ENCODE measurements at regions not wholly inside any gene's neighbourhood (a gene's known extent, or its start where the extent isn't known, plus 50 kb on each side); places are given as distances from the start of the nearest gene placed in this dataset.
"Not testable (repeated sequence)": the region's sequence is repeated elsewhere in the genome, so short reads cannot be mapped to it uniquely, and the experiment has no call there.

DNA sequence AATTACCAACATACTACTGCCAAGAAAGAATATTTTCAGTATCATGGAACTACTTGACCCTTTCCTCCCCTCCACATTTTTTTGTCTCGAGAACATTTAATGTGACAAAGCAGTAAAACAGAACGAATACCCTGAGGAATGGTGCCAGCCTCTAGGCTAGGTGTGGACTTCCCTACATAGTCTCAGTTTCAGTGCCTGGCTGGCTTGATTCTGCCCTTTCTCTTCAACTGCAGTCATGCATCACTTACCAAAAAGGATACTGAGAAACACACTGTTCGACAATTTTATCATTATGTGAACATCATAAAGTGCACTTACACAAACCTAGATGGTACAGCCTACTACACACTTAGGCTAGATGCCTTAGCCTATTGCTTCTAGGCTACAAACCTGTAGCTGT is 305.3 kb upstream of the HNRNPA3 start:
- Histone ChIP-seq H3K4me3 (ENCODE audit: low read depth, low read length) (no peak overlapping the region), H3K36me3 (ENCODE audit: insufficient read depth) (no peaks in the 10 kb centered on the region), H3K27ac (ENCODE audit: low read depth) (no peak overlapping the region), H3K4me1 (ENCODE audit: insufficient read depth) (no peaks in the 10 kb centered on the region)
- WGBS = 45% methylated on average over 3 of the region's 3 CpGs
- DNase-seq (ENCODE audit: extremely low spot score) = no peak

DNA sequence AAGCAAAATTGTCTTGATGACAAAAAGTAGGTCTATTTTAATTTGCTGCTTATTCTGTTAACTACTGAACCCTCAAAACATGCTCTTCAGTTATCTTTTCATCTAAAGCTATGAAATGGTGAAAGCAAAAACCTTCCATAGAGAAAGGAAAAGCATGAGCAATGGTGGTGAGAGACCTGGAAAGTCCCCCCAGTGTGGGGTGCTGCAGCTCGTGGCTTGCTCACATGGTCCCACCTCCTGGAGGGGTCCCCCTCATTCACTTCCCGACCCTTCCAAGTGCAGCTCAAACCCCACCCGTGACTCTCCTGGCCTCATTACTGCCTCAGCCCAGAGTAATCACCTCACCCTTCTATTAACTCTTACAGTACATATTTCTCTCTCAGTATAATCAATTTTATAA is 301.8 kb upstream of the HNRNPA3 start:
- Histone ChIP-seq H3K4me1 (ENCODE audit: insufficient read depth) (no peaks in the 10 kb centered on the region), H3K36me3 (ENCODE audit: insufficient read depth) (no peaks in the 10 kb centered on the region), H3K4me3 (ENCODE audit: low read depth, low read length) (no peak overlapping the region), H3K27ac (ENCODE audit: low read depth) (no peak overlapping the region)
- no peak for DNase-seq (ENCODE audit: extremely low spot score)
- WGBS = 54% methylated on average over 3 of the region's 3 CpGs

DNA sequence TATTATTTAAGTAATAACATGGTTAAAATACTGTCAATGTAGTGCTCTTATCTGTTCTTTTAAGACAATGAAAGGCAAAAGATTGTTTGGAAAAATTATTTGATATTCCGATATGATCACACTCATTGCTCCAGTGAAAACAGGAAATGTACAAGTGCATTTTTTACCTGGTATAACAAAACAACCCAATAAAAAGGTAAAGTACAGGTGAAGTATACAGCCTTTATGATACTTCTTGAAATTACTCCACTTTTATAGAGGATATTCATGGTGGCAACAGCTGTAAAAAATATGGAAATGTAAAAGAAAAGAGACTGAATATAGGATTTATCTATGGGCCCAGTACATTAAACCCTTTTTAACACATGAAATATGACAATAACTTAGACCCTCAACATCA is 298.6 kb upstream of the HNRNPA3 start:
- DNase-seq (ENCODE audit: extremely low spot score) = no peak
- H3K36me3 ChIP-seq (ENCODE audit: insufficient read depth) = no peaks in the 10 kb centered on the region
- no peak overlapping the region for H3K4me3 ChIP-seq (ENCODE audit: low read depth, low read length)
- 88% methylated on average over 1 of the region's 1 CpG for WGBS
- no peak overlapping the region for H3K27ac ChIP-seq (ENCODE audit: low read depth)
- no peaks in the 10 kb centered on the region for H3K4me1 ChIP-seq (ENCODE audit: insufficient read depth)

DNA sequence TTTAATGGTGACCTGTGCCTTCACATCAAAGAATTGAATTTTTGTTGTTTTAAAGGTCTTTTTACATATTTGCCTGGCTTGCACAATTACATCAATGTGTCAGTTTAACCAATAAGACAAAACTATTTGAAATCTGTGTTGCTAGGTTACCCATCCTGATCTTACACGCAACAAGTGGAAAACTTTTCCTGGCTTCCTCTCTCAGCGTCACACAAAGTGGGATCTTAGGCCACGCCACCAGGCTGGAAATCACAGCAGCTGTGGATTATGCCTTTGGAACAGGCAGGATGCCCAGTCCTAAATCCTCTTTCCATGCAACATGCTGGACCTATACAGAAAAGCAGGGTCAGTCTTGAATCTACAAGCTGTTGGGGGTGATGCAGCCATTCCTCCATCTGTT is 298.2 kb upstream of the HNRNPA3 start:
- no peak for DNase-seq (ENCODE audit: extremely low spot score)
- WGBS = 61% methylated on average over 3 of the region's 3 CpGs
- Histone ChIP-seq H3K36me3 (ENCODE audit: insufficient read depth) (no peaks in the 10 kb centered on the region), H3K4me1 (ENCODE audit: insufficient read depth) (no peaks in the 10 kb centered on the region), H3K4me3 (ENCODE audit: low read depth, low read length) (no peak overlapping the region), H3K27ac (ENCODE audit: low read depth) (no peak overlapping the region)

DNA sequence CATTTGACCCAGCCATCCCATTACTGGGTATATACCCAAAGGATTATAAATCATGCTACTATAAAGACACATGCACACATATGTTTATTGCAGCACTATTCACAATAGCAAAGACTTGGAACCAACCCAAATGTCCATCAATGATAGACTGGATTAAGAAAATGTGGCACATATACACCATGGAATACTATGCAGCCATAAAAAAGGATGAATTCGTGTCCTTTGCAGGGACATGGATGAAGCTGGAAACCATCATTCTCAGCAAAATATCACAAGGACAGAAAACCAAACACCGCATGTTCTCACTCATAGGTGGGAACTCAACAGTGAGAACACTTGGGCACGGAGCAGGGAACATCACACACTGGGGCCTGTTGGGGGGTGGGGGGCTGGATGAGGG is 290.0 kb upstream of the HNRNPA3 start:
- not testable (repeated sequence) for H3K4me1 ChIP-seq (ENCODE audit: insufficient read depth); H3K36me3 ChIP-seq (ENCODE audit: insufficient read depth); H3K4me3 ChIP-seq (ENCODE audit: low read depth, low read length); DNase-seq (ENCODE audit: extremely low spot score); H3K27ac ChIP-seq (ENCODE audit: low read depth)
- 93% methylated on average over 3 of the region's 3 CpGs for whole genome bisulfite sequencing

DNA sequence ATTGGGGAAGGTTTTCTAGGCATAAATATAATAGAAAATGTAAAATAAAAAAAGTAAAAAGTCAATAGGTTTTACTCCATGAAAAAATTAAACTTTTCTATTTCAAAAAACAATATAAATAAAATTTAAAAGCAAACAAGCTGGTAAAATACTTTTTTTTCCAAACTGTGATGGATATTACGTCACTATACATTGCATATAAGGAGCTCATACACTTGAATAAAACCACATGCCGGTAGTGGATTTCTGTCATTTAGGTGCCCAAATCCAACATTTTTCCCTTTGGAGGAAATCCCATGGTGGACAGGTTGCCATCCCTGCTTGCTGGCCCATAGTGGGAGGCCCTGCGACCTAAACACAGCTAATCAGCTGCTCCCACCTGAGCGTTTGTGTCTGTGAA is 289.4 kb upstream of the HNRNPA3 start:
- Histone ChIP-seq H3K36me3 (ENCODE audit: insufficient read depth) (no peaks in the 10 kb centered on the region), H3K4me1 (ENCODE audit: insufficient read depth) (no peaks in the 10 kb centered on the region), H3K27ac (ENCODE audit: low read depth) (no peak overlapping the region), H3K4me3 (ENCODE audit: low read depth, low read length) (no peak overlapping the region)
- WGBS = 92% methylated on average over 4 of the region's 4 CpGs
- DNase-seq (ENCODE audit: extremely low spot score) = no peak

DNA sequence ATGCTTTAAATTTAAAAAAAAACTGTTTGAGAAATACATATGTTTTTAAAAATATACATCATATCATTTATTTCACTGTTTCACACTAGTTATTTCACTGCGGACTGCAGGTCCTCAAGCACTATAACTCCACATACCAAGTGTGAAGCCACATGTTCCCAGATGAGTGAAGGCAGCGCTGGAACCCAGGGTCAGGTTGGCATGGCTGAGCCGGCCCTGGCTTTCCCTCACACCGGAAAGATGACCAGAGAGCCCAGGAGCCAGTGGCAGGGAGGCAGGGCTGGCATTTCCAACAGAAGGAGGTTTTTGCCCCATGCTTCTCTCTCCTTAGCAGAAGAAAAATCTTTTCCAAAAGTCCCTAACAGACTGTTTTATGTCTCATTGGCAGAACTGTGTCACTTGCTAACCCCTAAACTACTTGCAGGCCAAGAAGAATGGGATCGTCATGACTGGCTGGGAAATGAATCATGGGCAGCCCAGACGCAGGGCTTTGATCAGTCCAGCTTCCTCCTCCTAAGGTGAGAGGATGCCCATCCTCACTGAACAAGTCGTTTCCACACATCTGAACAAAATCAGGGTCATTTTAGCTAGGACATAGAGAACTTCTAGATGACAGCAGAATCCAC is 287.6 kb upstream of the HNRNPA3 start:
- 64% methylated on average over 7 of the region's 7 CpGs for WGBS
- no peaks in the 10 kb centered on the region for H3K4me1 ChIP-seq (ENCODE audit: insufficient read depth)
- no peak for DNase-seq (ENCODE audit: extremely low spot score)
- H3K4me3 ChIP-seq (ENCODE audit: low read depth, low read length) = no peak overlapping the region
- H3K36me3 ChIP-seq (ENCODE audit: insufficient read depth) = no peaks in the 10 kb centered on the region
- no peak overlapping the region for H3K27ac ChIP-seq (ENCODE audit: low read depth)

DNA sequence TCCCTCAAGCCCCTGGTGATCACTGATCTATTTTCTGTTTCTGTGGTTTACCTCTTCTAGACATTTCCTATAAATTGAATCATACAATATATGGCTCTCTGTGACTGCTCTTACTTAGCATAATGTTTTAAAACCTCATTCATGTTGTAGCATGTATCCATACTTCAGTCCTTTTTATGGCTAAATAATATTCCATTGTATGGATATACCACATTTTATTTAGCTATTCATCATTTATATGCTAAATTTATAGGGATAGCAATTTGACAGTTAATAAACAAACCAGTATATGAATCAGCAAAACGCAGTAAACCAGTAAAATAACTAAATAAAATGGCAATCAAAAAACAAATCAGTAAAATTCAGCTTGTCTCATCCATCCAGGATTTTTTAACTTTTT is 286.1 kb upstream of the HNRNPA3 start:
- H3K4me1 ChIP-seq (ENCODE audit: insufficient read depth) = no peaks in the 10 kb centered on the region
- no peak for DNase-seq (ENCODE audit: extremely low spot score)
- no peaks in the 10 kb centered on the region for H3K36me3 ChIP-seq (ENCODE audit: insufficient read depth)
- no peak overlapping the region for H3K27ac ChIP-seq (ENCODE audit: low read depth)
- no peak overlapping the region for H3K4me3 ChIP-seq (ENCODE audit: low read depth, low read length)
- WGBS = 91% methylated on average over 1 of the region's 1 CpG

DNA sequence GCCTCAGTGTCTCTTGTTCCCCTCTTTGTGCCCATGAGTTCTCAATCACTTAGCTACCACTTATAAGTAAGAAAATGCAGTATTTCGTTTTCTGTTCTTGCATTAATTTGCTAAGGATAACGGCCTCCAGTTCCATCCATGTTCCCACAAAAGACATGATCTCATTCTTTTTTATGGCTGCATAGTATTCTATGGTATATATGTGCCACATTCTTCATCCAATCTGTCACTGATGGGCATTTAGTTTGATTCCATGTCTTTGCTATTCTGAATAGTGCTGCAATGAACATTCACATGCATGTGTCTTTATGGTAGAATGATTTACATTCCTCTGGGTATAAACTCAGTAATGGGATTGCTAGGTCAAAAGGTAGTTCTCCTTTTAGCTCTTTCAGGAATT is 283.2 kb upstream of the HNRNPA3 start:
- not testable (repeated sequence) for H3K27ac ChIP-seq (ENCODE audit: low read depth); DNase-seq (ENCODE audit: extremely low spot score); H3K4me3 ChIP-seq (ENCODE audit: low read depth, low read length); H3K4me1 ChIP-seq (ENCODE audit: insufficient read depth); H3K36me3 ChIP-seq (ENCODE audit: insufficient read depth)
- 83% methylated on average over 2 of the region's 2 CpGs for WGBS

DNA sequence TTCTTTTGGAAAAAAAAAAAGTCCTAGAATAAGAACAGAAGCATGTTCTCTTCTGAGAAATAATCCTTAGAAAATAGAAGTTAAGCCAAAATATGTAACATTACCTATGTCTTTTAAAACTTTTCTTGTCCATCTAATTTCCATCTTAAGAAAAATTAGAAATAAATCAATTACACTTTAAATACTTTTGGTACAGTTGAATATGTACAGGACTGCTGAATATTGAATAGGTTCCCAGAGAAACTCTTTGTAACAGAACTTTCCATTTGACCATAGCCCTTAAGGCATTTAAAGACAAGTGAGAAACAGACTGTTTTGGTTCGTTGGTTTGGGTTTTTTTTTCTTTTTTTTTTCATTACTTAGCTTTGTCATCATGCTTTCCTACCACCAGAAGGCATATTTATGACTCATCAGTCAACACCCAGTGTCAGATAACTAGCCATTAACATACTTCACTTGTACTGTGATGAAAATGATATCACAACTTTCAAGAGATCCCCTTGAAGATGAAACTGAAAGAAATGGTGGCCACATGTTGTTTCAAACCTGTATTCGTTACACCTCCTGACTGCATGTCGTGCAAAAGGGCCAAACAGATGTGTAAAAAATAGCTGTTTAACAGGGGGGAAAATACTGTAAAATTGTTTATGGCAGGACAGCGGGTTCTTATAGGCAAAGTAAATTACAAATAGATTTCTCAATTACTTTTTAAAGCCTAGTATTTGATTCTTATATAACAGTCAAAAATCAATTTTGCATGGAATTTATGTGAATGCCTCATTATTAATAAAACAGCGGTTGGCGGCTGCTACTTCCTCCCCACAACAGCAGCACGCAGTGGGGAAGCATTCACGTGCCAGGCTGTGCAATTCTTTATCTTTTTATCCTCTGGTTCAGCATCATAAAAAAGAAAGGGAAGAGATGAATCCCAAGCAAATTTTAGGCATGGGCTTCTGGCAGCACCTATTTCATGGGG is 280.7 kb upstream of the HNRNPA3 start:
- WGBS = 59% methylated on average over 8 of the region's 8 CpGs
- Histone ChIP-seq H3K4me1 (ENCODE audit: insufficient read depth) (no peaks in the 10 kb centered on the region), H3K4me3 (ENCODE audit: low read depth, low read length) (no peak overlapping the region), H3K36me3 (ENCODE audit: insufficient read depth) (no peaks in the 10 kb centered on the region), H3K27ac (ENCODE audit: low read depth) (no peak overlapping the region)
- DNase-seq (ENCODE audit: extremely low spot score) = no peak

DNA sequence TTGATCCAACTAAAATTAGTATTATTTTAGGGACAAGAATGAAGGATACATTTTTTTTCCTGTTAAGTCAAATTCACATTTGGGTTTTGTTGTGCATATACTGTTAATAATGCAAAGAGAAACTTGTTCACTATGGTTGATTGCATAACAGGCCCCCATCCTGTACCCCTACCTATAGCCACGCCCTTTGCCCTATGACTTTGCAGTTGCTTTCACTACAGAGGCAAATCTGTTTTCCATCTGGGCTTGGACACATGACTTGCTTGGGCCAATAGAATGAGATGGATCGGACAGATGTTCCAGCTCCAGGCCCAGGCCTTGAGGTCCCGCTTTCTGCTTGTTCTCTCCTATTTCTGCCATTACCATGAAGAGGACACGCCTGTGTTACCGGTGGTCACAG is 278.5 kb upstream of the HNRNPA3 start:
- H3K4me1 ChIP-seq (ENCODE audit: insufficient read depth) = no peaks in the 10 kb centered on the region
- no peak overlapping the region for H3K4me3 ChIP-seq (ENCODE audit: low read depth, low read length)
- H3K36me3 ChIP-seq (ENCODE audit: insufficient read depth) = no peaks in the 10 kb centered on the region
- DNase-seq (ENCODE audit: extremely low spot score) = no peak
- no peak overlapping the region for H3K27ac ChIP-seq (ENCODE audit: low read depth)
- WGBS = 97% methylated on average over 5 of the region's 5 CpGs

DNA sequence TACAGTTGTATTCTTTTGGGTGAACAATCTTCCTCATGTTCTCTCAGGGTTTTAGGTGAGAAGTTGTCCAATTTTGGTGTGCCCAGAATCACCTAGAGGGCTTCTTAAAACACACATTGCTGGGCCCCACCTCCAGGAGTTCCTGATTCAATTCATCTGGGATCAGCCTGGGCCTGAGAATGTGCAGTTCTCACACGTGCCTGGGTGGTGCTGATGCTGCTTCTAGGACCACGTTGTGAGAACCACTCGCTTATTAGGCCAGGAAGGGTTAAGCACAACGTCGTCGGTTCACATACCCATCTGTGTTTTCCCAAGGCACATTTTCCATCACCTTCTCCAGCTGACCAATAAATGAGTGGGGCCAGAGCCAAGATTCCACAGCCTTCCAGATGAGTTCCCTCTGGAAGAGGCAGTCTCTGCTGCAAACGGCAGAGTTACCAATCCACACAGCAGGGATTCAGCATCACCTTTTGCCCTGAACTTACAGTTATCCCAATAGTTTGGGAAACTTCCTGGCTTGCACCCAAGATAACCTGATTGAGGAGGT is 277.7 kb upstream of the HNRNPA3 start:
- no peaks in the 10 kb centered on the region for H3K36me3 ChIP-seq (ENCODE audit: insufficient read depth)
- H3K4me3 ChIP-seq (ENCODE audit: low read depth, low read length) = no peak overlapping the region
- no peak overlapping the region for H3K27ac ChIP-seq (ENCODE audit: low read depth)
- DNase-seq (ENCODE audit: extremely low spot score) = peak; percentile 14
- no peaks in the 10 kb centered on the region for H3K4me1 ChIP-seq (ENCODE audit: insufficient read depth)
- WGBS = 23% methylated on average over 7 of the region's 7 CpGs

DNA sequence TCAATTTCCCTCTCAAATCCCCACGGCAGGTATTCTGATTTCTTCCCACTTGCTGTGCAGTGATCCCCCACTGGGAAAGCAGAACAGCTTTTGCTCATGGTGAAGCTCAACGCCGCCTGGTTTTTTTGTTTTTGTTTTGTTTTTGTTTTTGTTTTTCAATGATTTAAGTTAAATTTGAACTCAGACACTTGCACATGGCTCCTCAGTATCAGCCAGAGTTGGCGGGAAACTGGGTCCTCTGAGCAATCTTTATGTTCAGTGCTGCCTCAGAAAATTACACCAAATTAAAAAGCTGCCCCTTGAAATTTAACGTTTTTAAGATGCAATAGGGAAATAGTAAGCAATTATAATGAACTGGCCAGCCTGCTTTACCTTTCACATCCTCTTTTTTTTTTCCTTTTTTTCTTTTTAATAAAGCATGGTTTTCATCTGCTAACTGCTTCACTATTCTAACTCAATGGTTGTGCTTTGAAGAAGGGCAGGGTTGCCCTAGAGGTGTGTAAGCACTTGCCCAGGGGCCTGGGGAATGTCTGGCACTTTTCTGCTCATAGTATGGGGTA is 277.0 kb upstream of the HNRNPA3 start:
- 72% methylated on average over 5 of the region's 5 CpGs for WGBS
- Histone ChIP-seq H3K4me3 (ENCODE audit: low read depth, low read length) (no peak overlapping the region), H3K4me1 (ENCODE audit: insufficient read depth) (no peaks in the 10 kb centered on the region)

DNA sequence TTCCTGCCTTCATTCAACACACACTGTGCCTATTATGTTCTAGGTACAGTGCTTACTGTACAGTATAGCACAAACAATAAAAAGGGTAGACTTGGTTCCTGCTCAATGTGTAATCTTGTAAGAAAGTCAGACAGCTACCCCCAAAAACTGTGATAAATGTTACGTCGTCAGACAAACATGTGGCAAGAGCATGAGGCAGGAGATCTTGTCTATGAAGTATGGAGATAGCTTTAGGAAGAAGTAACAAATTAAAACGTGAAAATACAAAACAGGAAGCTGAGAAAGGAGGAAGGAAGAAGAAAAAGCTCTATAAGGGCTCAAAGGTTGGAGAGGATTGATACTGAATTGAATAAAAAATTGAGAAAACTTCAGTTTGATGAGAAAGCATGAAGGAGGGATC is 276.2 kb upstream of the HNRNPA3 start:
- H3K36me3 ChIP-seq (ENCODE audit: insufficient read depth) = no peaks in the 10 kb centered on the region
- no peak overlapping the region for H3K27ac ChIP-seq (ENCODE audit: low read depth)
- 54% methylated on average over 3 of the region's 3 CpGs for WGBS
- H3K4me3 ChIP-seq (ENCODE audit: low read depth, low read length) = no peak overlapping the region
- DNase-seq (ENCODE audit: extremely low spot score) = no peak
- H3K4me1 ChIP-seq (ENCODE audit: insufficient read depth) = no peaks in the 10 kb centered on the region

More for the DNA sequence above, 277.0 kb upstream of the HNRNPA3 start:
- DNase-seq (ENCODE audit: extremely low spot score) = no peak
- no peaks in the 10 kb centered on the region for H3K36me3 ChIP-seq (ENCODE audit: insufficient read depth)
- H3K27ac ChIP-seq (ENCODE audit: low read depth) = no peak overlapping the region

All from urinary bladder (tissue), 3 donors.